ENCODE measurements at regions not wholly inside any gene's neighbourhood (a gene's known extent, or its start where the extent isn't known, plus 50 kb on each side); places are given as distances from the start of the nearest gene placed in this dataset.
"Not testable (repeated sequence)": the region's sequence is repeated elsewhere in the genome, so short reads cannot be mapped to it uniquely, and the experiment has no call there.

- DNase-seq (ENCODE audit: low read depth in 2 of 2), result no peak
These were observed 77.8 kb downstream of the TEX36 start for GRCh38 chr10:125605167-125605566.

GRCh38 chr10:125602825-125603224 lies 80.1 kb downstream of the TEX36 start:
- no peak for DNase-seq (ENCODE audit: low read depth in 2 of 2)

GRCh38 chr10:125599194-125599593 lies 83.8 kb downstream of the TEX36 start:
- peak in 1 of 2 donors; percentile 45 for DNase-seq (ENCODE audit: low read depth in 2 of 2)

GRCh38 chr10:125595911-125596310 lies 87.1 kb downstream of the TEX36 start:
- no peak for DNase-seq (ENCODE audit: low read depth in 2 of 2)

- no peak for DNase-seq (ENCODE audit: low read depth in 2 of 2)
These were observed 89.3 kb downstream of the TEX36 start for GRCh38 chr10:125593644-125594043.

- DNase-seq (ENCODE audit: low read depth in 2 of 2), result no peak
These were observed 90.1 kb downstream of the TEX36 start for GRCh38 chr10:125592897-125593296.

- DNase-seq (ENCODE audit: low read depth in 2 of 2), result no peak
These were observed 91.1 kb downstream of the TEX36 start for GRCh38 chr10:125591886-125592285.

- not testable (repeated sequence) for DNase-seq (ENCODE audit: low read depth in 2 of 2)
These were observed 94.2 kb downstream of the TEX36 start for GRCh38 chr10:125588738-125589137.

- peak in 1 of 2 donors; percentile 45 for DNase-seq (ENCODE audit: low read depth in 2 of 2)
These were observed 98.0 kb downstream of the TEX36 start for GRCh38 chr10:125584954-125585353.

GRCh38 chr10:125578658-125579315 lies 104.2 kb downstream of the TEX36 start:
- no peak for DNase-seq (ENCODE audit: low read depth in 2 of 2)

GRCh38 chr10:125575843-125576242 lies 107.1 kb downstream of the TEX36 start:
- DNase-seq (ENCODE audit: low read depth in 2 of 2), result no peak

- DNase-seq (ENCODE audit: low read depth in 2 of 2), result no peak
These were observed 114.8 kb downstream of the TEX36 start for GRCh38 chr10:125568156-125568555.

- no peak for DNase-seq (ENCODE audit: low read depth in 2 of 2)
These were observed 115.4 kb downstream of the TEX36 start for GRCh38 chr10:125567529-125567928.

- DNase-seq (ENCODE audit: low read depth in 2 of 2), result no peak
These were observed 117.9 kb downstream of the TEX36 start for GRCh38 chr10:125565046-125565445.

- no peak for DNase-seq (ENCODE audit: low read depth in 2 of 2)
These were observed 118.4 kb downstream of the TEX36 start for GRCh38 chr10:125564570-125564969.

GRCh38 chr10:125562737-125563136 lies 120.2 kb downstream of the TEX36 start:
- no peak for DNase-seq (ENCODE audit: low read depth in 2 of 2)

GRCh38 chr10:125560947-125561346 lies 122.0 kb downstream of the TEX36 start:
- DNase-seq (ENCODE audit: low read depth in 2 of 2), result no peak

- no peak for DNase-seq (ENCODE audit: low read depth in 2 of 2)
These were observed 123.8 kb downstream of the TEX36 start for GRCh38 chr10:125559210-125559609.

- no peak for DNase-seq (ENCODE audit: low read depth in 2 of 2)
These were observed 125.0 kb downstream of the TEX36 start for GRCh38 chr10:125557801-125558505.

- DNase-seq (ENCODE audit: low read depth in 2 of 2), result no peak
These were observed 125.7 kb downstream of the TEX36 start for GRCh38 chr10:125557311-125557710.

- DNase-seq (ENCODE audit: low read depth in 2 of 2), result no peak
These were observed 126.1 kb downstream of the TEX36 start for GRCh38 chr10:125556882-125557281.

GRCh38 chr10:125555743-125556142 lies 127.2 kb downstream of the TEX36 start:
- no peak for DNase-seq (ENCODE audit: low read depth in 2 of 2)

- no peak for DNase-seq (ENCODE audit: low read depth in 2 of 2)
These were observed 127.7 kb downstream of the TEX36 start for GRCh38 chr10:125555267-125555666.

Measured in dermis microvascular lymphatic vessel endothelial cell (primary cell).